Neural crest cell (in vitro differentiated cells): ENCODE measurements at regions not wholly inside any gene's neighbourhood (a gene's known extent, or its start where the extent isn't known, plus 50 kb on each side); places are given as distances from the start of the nearest gene placed in this dataset.

Source experiments
- DNase-seq: peaks from one replicate; pipeline ENCODE4 v3.0.0; 2021; ENCODE audit warnings: low read depth, mixed read lengths, low spot score
- H3K27ac Mint-ChIP-seq: one replicate; pipeline ENCODE4 v1.8.0; 2021; ENCODE audit warnings: mild to moderate bottlenecking, mixed read lengths; ENCODE audit not compliant: unreplicated experiment
- H3K27me3 Mint-ChIP-seq: 2 replicates; pipeline ENCODE4 v1.8.0; 2021; ENCODE audit warnings: low read depth, mild to moderate bottlenecking, mixed read lengths
- H3K36me3 Mint-ChIP-seq: 2 replicates; pipeline ENCODE4 v1.8.0; 2021; ENCODE audit warnings: low read depth, mild to moderate bottlenecking, mixed read lengths
- H3K4me1 Mint-ChIP-seq: 2 replicates; pipeline ENCODE4 v1.8.0; 2021; ENCODE audit warnings: mixed read lengths
- H3K4me3 Mint-ChIP-seq: one replicate; pipeline ENCODE4 v1.8.0; 2021; ENCODE audit warnings: mild to moderate bottlenecking, mixed read lengths
- H3K9me3 Mint-ChIP-seq: 2 replicates; pipeline ENCODE4 v1.8.0; 2021; ENCODE audit warnings: mixed read lengths
- CTCF ChIP-seq: fragments of 200-600 bp; sonication (generic); conservative IDR thresholded peaks from 2 replicates; pipeline ENCODE4 v1.5.0; 2021; ENCODE audit warnings: antibody characterized with exemption, mild to moderate bottlenecking

- H3K27ac Mint-ChIP-seq, result no peak overlapping the region
- peaks cover 2% of the 10 kb centered on the region for H3K36me3 Mint-ChIP-seq
- no peak overlapping the region for H3K4me3 Mint-ChIP-seq
- TF ChIP-seq CTCF, result no peak
- no peak for DNase-seq
- no peaks in the 10 kb centered on the region for H3K27me3 Mint-ChIP-seq
- H3K4me1 Mint-ChIP-seq, result no peaks in the 10 kb centered on the region
- peaks cover 8% of the 10 kb centered on the region for H3K9me3 Mint-ChIP-seq
Observed at GRCh38 chr5:104130320-104130719, 567.7 kb upstream of the NUDT12 start.

GRCh38 chr5:104128348-104128747 is 565.8 kb upstream of the NUDT12 start:
- Mint-ChIP-seq H3K36me3 (no peaks in the 10 kb centered on the region), H3K27ac (no peak overlapping the region), H3K9me3 (peaks cover 5% of the 10 kb centered on the region), H3K4me3 (no peak overlapping the region), H3K4me1 (no peaks in the 10 kb centered on the region), H3K27me3 (no peaks in the 10 kb centered on the region)
- TF ChIP-seq CTCF, result no peak
- DNase-seq, result no peak

- Mint-ChIP-seq H3K27ac (no peak overlapping the region), H3K4me1 (no peaks in the 10 kb centered on the region), H3K9me3 (no peaks in the 10 kb centered on the region), H3K27me3 (no peaks in the 10 kb centered on the region), H3K4me3 (no peak overlapping the region), H3K36me3 (no peaks in the 10 kb centered on the region)
- DNase-seq, result no peak
- no peak for TF ChIP-seq CTCF
Observed at GRCh38 chr5:104126980-104127379, 564.4 kb upstream of the NUDT12 start.

- Mint-ChIP-seq H3K9me3 (no peaks in the 10 kb centered on the region), H3K36me3 (no peaks in the 10 kb centered on the region), H3K4me1 (no peaks in the 10 kb centered on the region), H3K27me3 (no peaks in the 10 kb centered on the region), H3K4me3 (no peak overlapping the region), H3K27ac (no peak overlapping the region)
- TF ChIP-seq CTCF, result no peak
- DNase-seq, result no peak
Observed at GRCh38 chr5:104119529-104119928, 556.9 kb upstream of the NUDT12 start.

GRCh38 chr5:104111632-104112031 is 549.0 kb upstream of the NUDT12 start:
- Mint-ChIP-seq H3K4me3 (no peak overlapping the region), H3K4me1 (peaks cover 5% of the 10 kb centered on the region), H3K36me3 (no peaks in the 10 kb centered on the region), H3K27me3 (no peaks in the 10 kb centered on the region), H3K9me3 (no peaks in the 10 kb centered on the region), H3K27ac (no peak overlapping the region)
- DNase-seq, result no peak
- no peak for TF ChIP-seq CTCF

GRCh38 chr5:104096451-104096850 is 533.9 kb upstream of the NUDT12 start:
- no peak overlapping the region for H3K27ac Mint-ChIP-seq
- no peaks in the 10 kb centered on the region for H3K4me1 Mint-ChIP-seq
- no peaks in the 10 kb centered on the region for H3K36me3 Mint-ChIP-seq
- TF ChIP-seq CTCF, result no peak
- no peak for DNase-seq
- no peaks in the 10 kb centered on the region for H3K27me3 Mint-ChIP-seq
- peaks cover 3% of the 10 kb centered on the region for H3K9me3 Mint-ChIP-seq
- H3K4me3 Mint-ChIP-seq, result no peak overlapping the region
